ENCODE measurements at regions not wholly inside any gene's neighbourhood (a gene's known extent, or its start where the extent isn't known, plus 50 kb on each side); places are given as distances from the start of the nearest gene placed in this dataset.
A peak's percentile ranks its signal among the peaks of the same experiment; 100 is the strongest.
"Not testable (repeated sequence)": the region's sequence is repeated elsewhere in the genome, so short reads cannot be mapped to it uniquely, and the experiment has no call there.

DNA sequence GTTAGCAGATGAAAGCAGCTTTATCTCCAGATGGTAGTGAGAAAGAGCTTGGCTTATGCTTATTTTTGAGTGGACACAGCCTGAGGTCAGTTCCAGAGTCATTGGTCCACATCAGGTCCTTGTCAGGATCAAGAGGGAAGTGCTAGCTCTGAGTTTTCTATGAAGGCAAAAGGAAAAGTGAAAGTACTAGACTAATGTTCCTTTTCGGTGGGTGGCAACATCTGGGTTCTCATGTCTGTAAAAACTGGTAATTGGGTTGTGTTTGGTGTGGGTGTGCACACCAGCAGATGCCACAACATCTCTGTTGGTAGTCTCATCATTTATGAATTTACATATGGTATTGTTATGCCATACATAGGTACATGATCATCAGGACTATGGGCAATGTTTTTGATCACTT is 210.5 kb downstream of the PWWP3B start:
- no peak for DNase-seq

DNA sequence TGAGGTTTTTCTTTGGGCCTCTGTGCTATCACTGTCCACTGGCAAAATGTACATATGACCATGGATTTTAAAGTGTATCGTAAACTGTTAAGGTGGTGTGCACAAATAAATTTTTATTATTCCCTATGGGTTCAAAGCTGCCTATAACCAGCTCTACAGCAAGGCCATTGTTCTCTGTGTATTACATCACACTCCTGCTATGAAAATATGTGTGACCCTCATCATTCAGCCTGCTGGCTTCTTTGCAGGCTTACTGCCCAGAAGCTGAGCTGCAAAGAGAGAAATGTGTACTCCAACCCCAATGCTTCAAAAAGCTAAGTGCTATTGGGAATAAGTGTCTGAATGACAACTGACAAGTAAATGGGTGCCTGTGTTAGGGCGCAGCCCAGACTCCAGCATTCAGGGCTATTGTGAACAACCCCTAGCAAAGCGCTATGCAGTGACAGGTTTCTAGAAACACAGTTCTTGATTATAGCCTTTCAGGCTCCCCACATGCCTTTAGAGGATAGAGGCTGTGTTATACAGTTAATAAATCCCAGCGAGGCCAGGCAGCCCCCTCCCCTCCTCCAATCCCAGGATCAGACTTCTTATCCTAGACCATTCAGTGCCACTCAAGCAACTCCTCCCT is 220.4 kb upstream of the RADX start:
- DNase-seq, result no peak

GRCh38 chrX:106392346-106392745 is 219.4 kb upstream of the RADX start:
- no peak for DNase-seq

DNA sequence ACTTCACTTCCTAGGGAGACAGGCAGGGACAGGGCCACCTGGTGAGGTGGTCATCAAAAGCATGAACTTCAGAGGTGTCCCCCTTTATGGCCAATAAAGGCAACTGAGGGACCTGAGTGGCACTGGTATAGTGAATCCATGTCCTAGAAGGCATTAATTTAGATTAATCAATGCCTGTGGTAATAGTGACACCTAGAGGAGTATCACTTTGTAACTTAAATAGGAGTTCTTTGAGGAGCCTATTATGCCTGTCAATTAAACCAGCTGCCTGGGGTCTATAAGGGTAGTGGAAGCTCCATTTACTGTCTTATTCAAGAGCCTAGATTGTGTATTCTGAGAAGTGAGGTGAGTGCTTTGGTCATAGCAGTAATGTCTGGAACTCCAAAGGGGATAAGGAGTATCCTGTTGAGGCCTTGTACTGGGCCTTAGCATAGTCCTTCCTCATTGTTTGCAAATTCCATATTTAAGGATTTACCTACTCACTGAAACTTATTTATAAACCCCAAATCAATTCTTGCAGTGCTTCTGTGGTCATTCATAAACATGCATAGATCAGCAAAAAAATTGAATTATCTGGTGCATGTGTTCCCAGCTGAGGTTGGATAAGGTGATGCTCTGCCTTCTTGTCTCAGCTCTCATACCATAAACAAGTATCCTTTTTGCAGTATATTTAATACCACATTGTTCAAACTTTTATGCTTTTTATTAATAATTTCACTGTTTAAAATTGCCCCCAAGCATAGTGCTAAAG is 213.8 kb upstream of the RADX start:
- no peak for DNase-seq

DNA sequence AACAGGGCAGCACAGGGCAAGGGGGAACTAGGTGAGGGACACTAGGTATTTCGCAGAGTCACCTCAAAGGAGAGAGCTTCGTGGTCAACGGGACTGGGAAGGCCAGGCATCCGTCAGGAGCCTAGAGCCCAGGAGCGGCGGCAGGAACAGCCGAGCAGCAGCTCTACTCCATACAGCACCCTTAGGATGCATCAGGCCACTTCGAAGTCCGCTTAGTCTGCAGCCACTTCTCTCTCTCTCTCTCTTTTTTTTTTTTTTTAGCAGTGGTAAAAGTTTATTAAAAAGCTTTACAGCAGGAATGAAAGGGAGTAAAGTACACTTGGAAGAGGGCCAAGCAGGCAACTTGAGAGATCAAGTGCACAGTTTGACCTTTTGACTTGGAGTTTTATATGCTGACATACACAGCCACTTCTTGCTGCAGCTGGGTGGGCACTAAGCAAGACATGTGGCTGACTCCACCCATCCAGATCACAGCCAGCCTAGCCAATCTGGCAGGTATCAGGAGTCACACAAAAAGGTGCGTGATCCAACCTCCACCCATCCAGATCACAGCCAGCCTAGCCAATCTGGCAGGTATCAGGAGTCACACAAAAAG is 209.7 kb upstream of the RADX start:
- DNase-seq, result no peak

DNA sequence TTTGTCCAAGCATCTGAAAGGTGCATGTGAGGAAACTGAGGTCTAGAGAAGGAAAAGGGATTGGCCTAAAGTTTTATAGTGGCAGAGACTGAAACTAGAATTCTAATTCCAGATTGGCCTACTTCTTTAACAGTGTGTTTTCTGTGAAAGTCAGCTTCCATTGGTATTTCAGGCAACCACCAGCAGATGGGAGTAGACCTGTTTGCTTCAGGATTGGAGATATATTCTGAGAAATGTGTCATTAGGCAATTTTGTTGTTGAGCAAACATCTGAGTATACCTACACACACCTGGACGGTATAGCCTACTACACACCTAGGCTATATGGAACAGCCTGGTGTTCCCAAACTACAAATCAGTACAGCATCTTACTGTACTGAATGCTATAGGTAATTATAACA is 207.3 kb upstream of the RADX start:
- DNase-seq, result no peak

GRCh38 chrX:106415276-106415895 is 196.4 kb upstream of the RADX start:
- peak; percentile 6 for DNase-seq

DNA sequence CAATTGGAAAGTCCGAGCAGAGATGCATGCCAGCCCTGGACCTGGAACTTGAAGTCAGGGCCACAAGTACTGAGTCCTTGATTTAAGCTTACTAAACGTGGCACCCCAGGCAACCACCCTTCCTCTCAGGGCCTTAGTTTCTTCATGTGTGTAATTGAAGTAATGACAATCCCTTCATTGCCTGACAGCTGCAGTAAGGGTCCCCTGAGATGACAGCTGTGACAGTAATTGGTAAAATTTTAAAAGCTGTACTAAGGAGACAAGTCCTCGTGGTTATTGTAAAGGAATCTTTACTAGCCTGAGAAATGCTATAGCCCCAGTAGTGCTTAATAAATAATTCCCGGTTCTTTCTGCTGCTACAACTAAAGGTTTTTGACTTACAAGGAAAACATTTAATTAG is 175.1 kb upstream of the RADX start:
- DNase-seq, result no peak

DNA sequence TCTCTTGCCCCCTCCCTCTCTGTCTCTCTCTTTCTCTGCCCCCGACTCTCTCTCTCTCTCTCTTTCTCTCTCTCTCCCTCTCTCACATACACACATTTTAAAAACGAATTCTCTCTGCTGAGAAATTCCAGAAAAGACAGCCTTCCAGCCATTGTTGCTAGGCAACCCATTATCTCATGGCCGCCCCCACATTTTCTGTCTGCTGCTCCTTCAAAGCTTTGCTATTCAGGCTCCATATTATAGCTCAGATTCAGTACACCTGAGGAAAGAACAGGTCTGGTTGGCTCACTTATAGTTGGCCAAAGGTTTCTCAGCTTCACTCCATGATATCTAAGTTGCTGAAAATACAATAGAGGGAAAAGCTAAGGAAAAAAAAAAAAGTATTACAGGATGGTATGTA is 174.4 kb upstream of the RADX start:
- no peak for DNase-seq

DNA sequence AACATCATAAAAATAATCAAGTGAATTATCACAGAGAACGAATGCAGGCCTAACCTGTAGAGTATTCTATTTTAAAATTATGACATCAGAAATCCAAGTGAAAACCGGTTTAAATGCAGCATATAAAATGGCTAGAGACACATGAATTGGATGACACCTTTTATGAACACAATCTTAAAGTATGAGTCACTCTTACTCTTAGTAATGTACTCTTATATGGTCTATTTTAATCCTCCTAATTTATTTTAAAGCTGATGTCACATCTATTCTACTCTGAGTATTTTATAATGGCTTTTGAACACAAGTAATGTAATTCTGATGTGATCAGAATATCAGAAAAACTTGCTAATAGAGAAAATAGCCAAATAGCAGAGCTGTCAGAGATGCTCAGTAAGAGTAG is 161.4 kb upstream of the RADX start:
- no peak for DNase-seq

DNA sequence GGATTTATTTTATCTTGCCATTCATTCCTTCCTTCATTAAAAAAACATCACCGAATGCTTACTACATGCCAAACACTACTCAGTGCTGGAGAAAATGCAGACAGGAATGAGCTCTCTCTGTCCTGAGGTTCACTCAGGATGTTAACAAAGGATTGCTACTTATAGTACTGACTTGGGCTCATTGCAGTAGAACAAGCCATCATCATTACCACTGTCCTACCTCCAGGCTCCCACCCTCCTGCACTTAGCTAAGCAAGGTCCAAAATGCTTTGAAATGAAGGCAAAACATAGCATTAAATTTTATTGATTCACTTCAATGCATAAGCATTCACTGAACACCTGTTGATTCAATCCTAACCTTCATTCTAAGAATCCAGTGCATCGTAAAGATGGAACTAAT is 159.8 kb upstream of the RADX start:
- DNase-seq, result no peak

GRCh38 chrX:106454991-106455390 is 156.8 kb upstream of the RADX start:
- no peak for DNase-seq

- no peak for DNase-seq
These were observed 154.0 kb upstream of the RADX start for GRCh38 chrX:106457802-106458201.

- DNase-seq, result no peak
These were observed 144.4 kb upstream of the RADX start for GRCh38 chrX:106467422-106467821.

GRCh38 chrX:106467943-106468342 is 143.8 kb upstream of the RADX start:
- DNase-seq, result no peak

GRCh38 chrX:106468433-106468832 is 143.3 kb upstream of the RADX start:
- no peak for DNase-seq

GRCh38 chrX:106479920-106480319 is 131.9 kb upstream of the RADX start:
- DNase-seq, result no peak

DNA sequence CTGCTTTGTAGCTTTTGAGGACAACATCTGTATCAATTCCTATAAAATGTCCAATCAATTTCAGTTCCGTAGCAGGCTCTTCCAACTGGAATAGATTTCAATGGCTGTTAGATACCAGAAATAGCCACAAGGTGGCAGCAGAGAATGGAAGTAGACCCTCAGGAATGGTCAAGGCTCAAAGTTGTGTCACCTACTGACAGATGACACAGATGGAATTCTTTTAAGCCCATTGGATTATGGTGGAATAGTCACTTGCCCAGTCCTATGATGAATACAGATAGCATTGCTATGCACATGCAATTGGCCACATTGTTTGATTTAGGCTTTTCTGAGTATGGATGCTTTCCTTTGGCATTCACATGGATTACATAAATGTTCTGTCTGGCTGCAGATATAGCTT is 130.4 kb upstream of the RADX start:
- peak; percentile 54 for DNase-seq

GRCh38 chrX:106484233-106484632 is 127.5 kb upstream of the RADX start:
- peak; percentile 40 for DNase-seq

DNA sequence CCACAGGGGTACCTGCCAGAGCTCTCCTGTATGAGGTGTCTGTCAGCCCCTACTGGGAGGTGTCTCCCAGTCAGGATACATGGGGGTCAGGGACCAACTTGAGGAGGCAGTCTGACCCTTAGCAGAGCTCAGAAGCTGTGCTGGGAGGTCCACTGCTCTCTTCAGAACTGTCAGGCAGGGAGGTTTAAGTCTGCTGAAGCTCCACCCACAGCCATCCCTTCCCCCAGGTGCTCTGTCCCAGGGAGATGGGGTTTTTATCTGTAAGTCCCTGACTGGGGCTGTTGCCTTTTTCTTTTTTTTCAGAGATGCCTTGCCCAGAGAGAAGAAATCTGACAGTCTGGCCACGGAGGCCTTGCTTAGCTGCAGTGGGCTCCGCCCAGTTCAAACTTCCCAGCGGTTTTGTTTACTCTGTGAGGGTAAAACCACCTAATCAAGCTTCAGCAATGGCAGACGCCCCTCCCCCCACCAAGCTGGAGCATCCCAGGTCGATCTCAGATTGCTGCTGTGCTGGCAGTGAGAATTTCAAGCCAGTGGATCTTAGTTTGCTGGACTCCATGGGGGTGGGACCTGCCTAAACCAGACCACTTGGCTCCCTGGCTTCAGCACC is 118.5 kb upstream of the RADX start:
- DNase-seq, result not testable (repeated sequence)

- DNase-seq, result no peak
These were observed 112.3 kb upstream of the RADX start for GRCh38 chrX:106499473-106499872.

- no peak for DNase-seq
These were observed 100.9 kb upstream of the RADX start for GRCh38 chrX:106510713-106511403.

Data from CD4-positive, alpha-beta T cell treated with Interleukin-12 subunit alpha and Interleukin-12 subunit beta, for 1 hour (primary cell).